Skeletal muscle satellite cell (primary cell): ENCODE measurements at regions not wholly inside any gene's neighbourhood (a gene's known extent, or its start where the extent isn't known, plus 50 kb on each side); places are given as distances from the start of the nearest gene placed in this dataset.
A peak's percentile ranks its signal among the peaks of the same experiment; 100 is the strongest.
"Not testable (repeated sequence)": the region's sequence is repeated elsewhere in the genome, so short reads cannot be mapped to it uniquely, and the experiment has no call there.

Experiments used
- H3K27me3 ChIP-seq: 2 replicates; pipeline ENCODE4 v1.7.0; 2013; ENCODE audit warnings: low read length; ENCODE audit not compliant: control insufficient read depth, insufficient read depth
- H3K36me3 ChIP-seq: 2 replicates; pipeline ENCODE4 v1.7.0; 2013; ENCODE audit warnings: mild to moderate bottlenecking, control low read depth, low read length; ENCODE audit not compliant: insufficient read depth
- H3K4me1 ChIP-seq: 2 replicates; pipeline ENCODE4 v1.7.0; 2013; ENCODE audit warnings: low read length; ENCODE audit not compliant: control insufficient read depth, insufficient read depth
- H3K4me2 ChIP-seq: 2 replicates; pipeline ENCODE4 v1.7.0; 2013; ENCODE audit warnings: mild to moderate bottlenecking, low read length
- H3K4me3 ChIP-seq: 2 replicates; pipeline ENCODE4 v1.7.0; 2013; ENCODE audit warnings: low read length
- H3K9ac ChIP-seq: 2 replicates; pipeline ENCODE4 v1.7.0; 2013; ENCODE audit warnings: mild to moderate bottlenecking, low read depth, low read length, moderate library complexity
- H3K9me3 ChIP-seq: replicated peaks from 2 replicates; pipeline ENCODE4 v1.7.0; 2013; ENCODE audit warnings: mild to moderate bottlenecking, control low read depth, low read length

- H3K4me3 ChIP-seq, result no peak overlapping the region
- H3K9ac ChIP-seq, result no peak overlapping the region
- H3K4me1 ChIP-seq, result peaks cover 29% of the 10 kb centered on the region
- no peaks in the 10 kb centered on the region for H3K9me3 ChIP-seq
- no peaks in the 10 kb centered on the region for H3K27me3 ChIP-seq
- H3K4me2 ChIP-seq, result no peak overlapping the region
- H3K36me3 ChIP-seq, result no peaks in the 10 kb centered on the region
Observed at GRCh38 chr6:22367346-22367745, 70.5 kb upstream of the PRL start.

- no peak overlapping the region for H3K9ac ChIP-seq
- no peaks in the 10 kb centered on the region for H3K36me3 ChIP-seq
- H3K4me1 ChIP-seq, result peaks cover 15% of the 10 kb centered on the region
- no peaks in the 10 kb centered on the region for H3K27me3 ChIP-seq
- H3K4me3 ChIP-seq, result no peak overlapping the region
- no peak overlapping the region for H3K4me2 ChIP-seq
- no peaks in the 10 kb centered on the region for H3K9me3 ChIP-seq
Observed at GRCh38 chr6:22368794-22369193, 72.0 kb upstream of the PRL start.

GRCh38 chr6:22372922-22373321, 76.1 kb upstream of the PRL start:
- Histone ChIP-seq H3K27me3 (no peaks in the 10 kb centered on the region), H3K4me1 (no peaks in the 10 kb centered on the region)

GRCh38 chr6:22374950-22375349, 78.1 kb upstream of the PRL start:
- not testable (repeated sequence) for H3K9ac ChIP-seq, H3K9me3 ChIP-seq

More at GRCh38 chr6:22372922-22373321, 76.1 kb upstream of the PRL start:
- no peak overlapping the region for H3K4me3 ChIP-seq
- no peaks in the 10 kb centered on the region for H3K9me3 ChIP-seq
- no peaks in the 10 kb centered on the region for H3K36me3 ChIP-seq
- no peak overlapping the region for H3K4me2 ChIP-seq
- no peak overlapping the region for H3K9ac ChIP-seq

GRCh38 chr6:22376293-22376692, 79.5 kb upstream of the PRL start:
- not testable (repeated sequence) for H3K4me2 ChIP-seq, H3K36me3 ChIP-seq, H3K9me3 ChIP-seq, H3K4me1 ChIP-seq, H3K27me3 ChIP-seq, H3K9ac ChIP-seq, H3K4me3 ChIP-seq

More at GRCh38 chr6:22374950-22375349, 78.1 kb upstream of the PRL start:
- H3K4me2 ChIP-seq, H3K36me3 ChIP-seq, H3K4me1 ChIP-seq, H3K27me3 ChIP-seq, H3K4me3 ChIP-seq: not testable (repeated sequence)

- H3K9ac ChIP-seq, H3K4me3 ChIP-seq, H3K9me3 ChIP-seq, H3K4me1 ChIP-seq, H3K4me2 ChIP-seq, H3K27me3 ChIP-seq, H3K36me3 ChIP-seq: not testable (repeated sequence)
Observed at GRCh38 chr6:22378536-22378935, 81.7 kb upstream of the PRL start.

- Histone ChIP-seq H3K9ac (no peak overlapping the region), H3K4me2 (no peak overlapping the region), H3K27me3 (no peaks in the 10 kb centered on the region), H3K36me3 (no peaks in the 10 kb centered on the region), H3K9me3 (no peaks in the 10 kb centered on the region), H3K4me1 (peaks cover 4% of the 10 kb centered on the region), H3K4me3 (no peak overlapping the region)
Observed at GRCh38 chr6:22380236-22380635, 83.4 kb upstream of the PRL start.

GRCh38 chr6:22381845-22382544, 85.2 kb upstream of the PRL start:
- Histone ChIP-seq H3K4me2 (peak overlapping the region; percentile 69), H3K9me3 (no peaks in the 10 kb centered on the region), H3K4me3 (peak overlapping the region; percentile 18)

GRCh38 chr6:22383016-22383415, 86.2 kb upstream of the PRL start:
- Histone ChIP-seq H3K4me2 (no peak overlapping the region), H3K4me3 (no peak overlapping the region), H3K4me1 (peaks cover 4% of the 10 kb centered on the region), H3K9me3 (no peaks in the 10 kb centered on the region), H3K9ac (no peak overlapping the region), H3K27me3 (no peaks in the 10 kb centered on the region), H3K36me3 (no peaks in the 10 kb centered on the region)

More at GRCh38 chr6:22381845-22382544, 85.2 kb upstream of the PRL start:
- no peak overlapping the region for H3K9ac ChIP-seq
- H3K36me3 ChIP-seq, result no peaks in the 10 kb centered on the region
- H3K4me1 ChIP-seq, result peaks cover 4% of the 10 kb centered on the region
- H3K27me3 ChIP-seq, result no peaks in the 10 kb centered on the region

- H3K36me3 ChIP-seq, result no peaks in the 10 kb centered on the region
- H3K9ac ChIP-seq, result no peak overlapping the region
- no peaks in the 10 kb centered on the region for H3K4me1 ChIP-seq
- no peak overlapping the region for H3K4me3 ChIP-seq
- no peak overlapping the region for H3K4me2 ChIP-seq
- no peaks in the 10 kb centered on the region for H3K9me3 ChIP-seq
- H3K27me3 ChIP-seq, result no peaks in the 10 kb centered on the region
Observed at GRCh38 chr6:22392711-22393110, 95.9 kb upstream of the PRL start.

- H3K9ac ChIP-seq, result no peak overlapping the region
- peaks cover 4% of the 10 kb centered on the region for H3K4me1 ChIP-seq
- no peak overlapping the region for H3K4me3 ChIP-seq
- no peaks in the 10 kb centered on the region for H3K27me3 ChIP-seq
- H3K4me2 ChIP-seq, result no peak overlapping the region
- H3K36me3 ChIP-seq, result no peaks in the 10 kb centered on the region
- H3K9me3 ChIP-seq, result no peaks in the 10 kb centered on the region
Observed at GRCh38 chr6:22394691-22395090, 97.9 kb upstream of the PRL start.

GRCh38 chr6:22399693-22400092, 102.9 kb upstream of the PRL start:
- Histone ChIP-seq H3K4me1 (peaks cover 9% of the 10 kb centered on the region), H3K9ac (no peak overlapping the region), H3K4me2 (no peak overlapping the region), H3K4me3 (no peak overlapping the region), H3K36me3 (no peaks in the 10 kb centered on the region), H3K9me3 (no peaks in the 10 kb centered on the region), H3K27me3 (no peaks in the 10 kb centered on the region)
